Endothelial cell of umbilical vein (primary cell): ENCODE measurements at regions not wholly inside any gene's neighbourhood (a gene's known extent, or its start where the extent isn't known, plus 50 kb on each side); places are given as distances from the start of the nearest gene placed in this dataset.

Source experiments
- CTCF ChIP-seq, 2 donors: IDR thresholded peaks; 1 replicate in 1 of 2; 2 replicates in 1 of 2; pipeline ENCODE4 v1.5.1; 2011; ENCODE audit warnings: low read length in 2 of 2, mild to moderate bottlenecking in 2 of 2, moderate library complexity in 2 of 2, control low read depth in 1 of 2, inconsistent platforms in 1 of 2, low read depth in 1 of 2; ENCODE audit not compliant: insufficient read depth in 1 of 2; ENCODE audit errors: extremely low read depth in 1 of 2
- EZH2 ChIP-seq: IDR thresholded peaks from 2 replicates; pipeline ENCODE4 v1.6.1; 2012; ENCODE audit warnings: borderline replicate concordance, low read depth, mild to moderate bottlenecking, moderate library complexity, low read length, inconsistent platforms; ENCODE audit not compliant: severe bottlenecking
- JUN ChIP-seq: IDR thresholded peaks from 2 replicates; pipeline ENCODE4 v1.6.1; 2011; ENCODE audit warnings: borderline replicate concordance, low read depth; ENCODE audit not compliant: insufficient read length, insufficient read depth
- MAX ChIP-seq: IDR thresholded peaks from 2 replicates; pipeline ENCODE4 v1.6.1; 2011; ENCODE audit not compliant: insufficient read depth, insufficient read length
- POLR2A ChIP-seq: IDR thresholded peaks from 2 replicates; pipeline ENCODE4 v1.6.1; 2012; ENCODE audit warnings: low read depth, mild to moderate bottlenecking, control low read depth, low read length
- POLR2AphosphoS5 ChIP-seq: IDR thresholded peaks from 2 replicates; pipeline ENCODE4 v1.6.1; 2012; ENCODE audit warnings: low read depth, mild to moderate bottlenecking, control low read depth, low read length, moderate library complexity; ENCODE audit not compliant: insufficient read depth

GRCh38 chr6:137788248-137788647 is 78.8 kb upstream of the TNFAIP3 start:
- TF ChIP-seq CTCF (IDR thresholded peaks at IDR 0.05; ENCODE audit: extremely low read depth in 1 of 2, insufficient read depth in 1 of 2, low read depth in 1 of 2, low read length in 2 of 2), result no peak
- no peak for TF ChIP-seq POLR2A
- no peak for TF ChIP-seq POLR2AphosphoS5
- TF ChIP-seq EZH2, result no peak
- no peak for TF ChIP-seq JUN
- TF ChIP-seq MAX, result no peak
